NCI-H146 treated with DMSO at 0.1 percent for 48 hours (cell line): ENCODE measurements at regions not wholly inside any gene's neighbourhood (a gene's known extent, or its start where the extent isn't known, plus 50 kb on each side); places are given as distances from the start of the nearest gene placed in this dataset.
"Not testable (repeated sequence)": the region's sequence is repeated elsewhere in the genome, so short reads cannot be mapped to it uniquely, and the experiment has no call there.

ENCODE experiments used
- DNase-seq: peaks from one replicate; lab custom pipeline; 2025; ENCODE audit not compliant: unreplicated experiment; lab: John Stamatoyannopoulos, UW

DNA sequence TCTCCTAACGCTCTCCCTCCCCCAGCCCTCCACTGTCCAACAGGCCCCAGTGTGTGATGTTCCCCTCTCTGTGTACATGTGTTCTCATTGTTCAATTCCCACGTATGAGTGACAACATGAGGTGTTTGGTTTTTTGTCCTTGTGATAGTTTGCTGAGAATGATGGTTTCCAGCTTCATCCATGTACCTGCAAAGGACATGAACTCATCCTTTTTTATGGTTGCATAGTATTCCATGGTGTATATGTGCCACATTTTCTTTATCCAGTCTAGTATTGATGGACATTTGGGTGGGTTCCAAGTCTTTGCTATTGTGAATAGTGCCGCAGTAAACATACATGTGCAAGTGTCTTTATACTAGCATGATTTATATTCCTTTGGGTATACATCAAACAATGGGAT is 347.4 kb downstream of the MAGEE1 start:
- not testable (repeated sequence) for DNase-seq

DNA sequence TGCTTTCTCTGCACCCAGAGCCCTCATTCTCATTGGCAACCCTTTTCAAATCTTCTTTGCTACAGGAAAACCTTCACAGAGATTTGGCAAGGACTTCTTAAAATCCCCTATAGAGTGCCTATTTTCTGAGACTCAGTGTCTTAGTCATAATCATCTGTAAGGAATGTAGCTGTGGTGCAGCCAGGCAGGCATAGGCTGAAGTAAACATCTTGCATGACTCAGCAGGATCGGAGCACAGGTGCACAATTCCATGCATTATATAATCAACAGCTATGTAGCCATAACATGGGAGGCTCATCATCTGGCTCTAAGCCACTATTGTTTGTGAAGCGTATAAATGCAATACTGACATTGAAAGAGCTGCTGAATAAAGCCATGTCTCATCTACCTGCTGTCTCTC is 368.8 kb downstream of the MAGEE1 start:
- no peak for DNase-seq

DNA sequence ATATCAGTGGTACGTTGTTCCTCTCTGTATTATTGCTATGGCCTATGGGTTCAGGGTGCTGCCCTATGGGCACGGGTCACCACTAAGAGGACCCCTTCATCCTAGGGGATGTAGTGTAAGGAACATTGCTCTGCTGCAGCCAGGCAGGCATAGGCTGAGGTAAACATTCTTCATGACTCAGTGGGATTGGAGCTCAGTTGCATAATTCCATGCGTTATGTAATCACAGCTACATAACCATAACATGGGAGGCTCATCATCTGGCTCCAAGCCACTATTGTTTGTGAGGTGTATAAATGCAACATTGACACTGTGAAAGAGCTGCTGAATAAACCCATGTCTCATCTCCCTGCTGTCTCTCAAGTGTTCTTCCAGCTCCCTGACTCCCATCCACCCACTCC is 375.2 kb downstream of the MAGEE1 start:
- DNase-seq: no peak

DNA sequence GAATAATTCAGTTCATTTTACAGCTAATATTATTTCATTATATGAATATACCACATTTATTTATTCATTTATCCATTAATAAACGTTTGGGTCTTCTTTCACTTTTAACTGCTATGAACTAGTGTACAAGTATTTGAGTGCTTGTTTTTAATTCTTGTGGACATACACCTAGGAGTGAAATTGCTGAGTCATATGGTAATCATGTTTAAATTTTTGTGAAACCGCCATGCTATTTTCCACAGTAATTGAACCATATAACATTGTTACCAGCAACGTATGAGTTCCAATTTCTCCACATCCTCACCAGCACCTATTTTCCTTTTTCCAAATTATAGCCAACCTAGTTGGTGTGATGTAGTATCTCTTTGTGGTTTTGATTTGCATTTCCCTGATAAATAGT is 388.2 kb downstream of the MAGEE1 start:
- DNase-seq: no peak

DNA sequence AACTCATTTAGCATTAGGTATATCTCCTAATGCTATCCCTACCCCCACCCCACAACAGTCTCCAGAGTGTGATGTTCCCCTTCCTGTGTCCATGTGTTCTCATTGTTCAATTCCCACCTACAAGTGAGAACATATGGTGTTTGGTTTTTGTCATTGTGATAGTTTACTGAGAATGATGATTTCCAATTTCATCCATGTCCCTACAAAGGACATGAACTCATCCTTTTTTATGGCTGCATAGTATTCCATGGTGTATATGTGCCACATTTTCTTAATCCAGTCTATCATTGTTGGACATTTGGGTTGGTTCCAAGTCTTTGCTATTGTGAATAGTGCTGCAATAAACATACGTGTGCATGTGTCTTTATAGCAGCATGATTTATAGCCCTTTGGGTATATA is 389.8 kb downstream of the MAGEE1 start:
- DNase-seq: not testable (repeated sequence)

DNA sequence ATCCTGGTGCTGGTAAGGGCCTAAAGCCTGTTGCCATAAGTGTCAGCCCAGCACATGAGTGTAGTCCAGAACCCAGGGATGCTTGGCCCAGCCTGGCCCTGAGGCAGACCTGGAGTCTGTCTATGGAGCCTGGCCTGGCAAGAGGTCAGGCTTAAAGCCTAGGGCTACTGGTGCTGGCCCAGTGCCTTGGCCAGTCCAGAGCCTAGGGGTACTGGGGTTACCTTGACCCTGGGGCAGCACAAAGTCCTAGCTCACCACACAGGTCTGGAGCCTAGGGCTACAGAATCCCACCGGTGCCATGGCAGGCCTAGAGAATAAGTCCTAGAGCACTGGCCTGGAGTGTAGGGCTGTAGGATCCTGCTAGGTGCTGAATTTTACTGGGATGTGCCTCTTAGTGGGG is 393.8 kb downstream of the MAGEE1 start:
- DNase-seq: no peak

DNA sequence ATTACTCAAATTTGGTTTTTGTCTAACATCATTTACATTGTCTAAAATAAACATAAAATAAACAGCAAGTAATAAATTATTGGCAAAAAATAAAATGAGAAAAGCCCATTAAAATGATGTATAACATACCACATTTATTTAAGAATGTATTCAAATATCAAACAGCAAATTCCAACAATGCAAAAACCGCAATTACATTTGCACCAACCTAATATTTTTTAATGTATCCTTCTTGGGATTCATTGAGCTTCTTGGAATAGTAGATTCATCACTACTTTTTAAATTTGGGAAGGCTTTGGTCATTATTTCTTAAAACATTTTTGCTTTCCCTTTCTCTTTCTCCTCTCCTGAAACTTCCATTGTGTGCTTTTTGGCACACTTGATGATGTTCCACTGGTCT is 400.2 kb downstream of the MAGEE1 start:
- DNase-seq: no peak

DNA sequence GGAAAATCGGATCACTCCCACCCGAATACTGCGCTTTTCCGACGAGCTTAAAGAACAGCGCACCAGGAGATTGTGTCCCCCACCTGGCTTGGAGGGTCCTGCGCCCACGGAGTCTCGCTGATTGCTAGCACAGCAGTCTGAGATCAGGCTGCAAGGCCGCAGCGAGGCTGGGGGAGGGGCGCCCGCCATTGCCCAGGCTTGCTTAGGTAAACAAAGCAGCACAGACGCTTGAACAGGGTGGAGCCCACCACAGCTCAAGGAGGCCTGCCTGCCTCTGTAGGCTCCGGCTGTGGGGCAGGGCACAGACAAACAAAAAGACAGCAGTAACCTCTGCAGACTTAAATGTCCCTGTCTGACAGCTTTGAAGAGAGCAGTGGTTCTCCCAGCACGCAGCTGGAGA is 413.4 kb downstream of the MAGEE1 start:
- not testable (repeated sequence) for DNase-seq

DNA sequence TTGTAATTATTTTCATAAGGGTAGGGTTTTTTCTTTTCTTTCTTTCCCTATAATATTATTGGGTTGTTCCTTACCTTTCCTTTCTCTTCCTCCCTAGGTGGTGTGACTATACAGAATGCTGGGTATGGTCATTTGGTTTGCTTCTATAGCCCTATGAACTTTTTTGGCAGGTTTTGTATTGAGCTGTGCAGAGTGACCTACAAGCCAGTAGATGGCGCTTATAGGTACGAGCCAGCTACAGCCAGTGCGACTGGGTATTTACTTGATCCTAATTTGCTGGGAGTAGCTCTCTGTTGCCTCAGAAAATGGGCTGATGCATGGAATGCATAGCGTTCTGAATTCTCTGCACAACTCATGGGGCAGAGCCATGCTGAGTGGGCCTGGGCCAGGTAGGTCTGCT is 423.3 kb downstream of the MAGEE1 start:
- no peak for DNase-seq

DNA sequence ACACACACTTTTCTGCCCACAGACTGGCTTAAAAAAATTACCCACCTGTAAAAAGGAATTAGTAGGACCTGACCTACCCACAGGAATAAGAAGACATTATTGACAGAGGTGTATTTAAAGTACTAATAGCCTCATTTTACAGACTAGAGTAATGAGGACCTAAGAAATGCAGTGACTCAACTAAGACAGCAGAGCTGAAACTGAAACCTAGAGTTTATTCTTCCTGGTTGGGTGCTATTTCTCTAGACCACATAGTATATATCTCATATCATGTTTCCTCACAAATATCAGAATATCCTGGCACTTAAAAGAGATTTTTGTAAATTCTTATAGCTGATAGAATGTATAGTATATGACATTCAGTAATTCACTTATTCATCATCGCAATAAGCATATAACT is 435.0 kb downstream of the MAGEE1 start:
- no peak for DNase-seq

DNA sequence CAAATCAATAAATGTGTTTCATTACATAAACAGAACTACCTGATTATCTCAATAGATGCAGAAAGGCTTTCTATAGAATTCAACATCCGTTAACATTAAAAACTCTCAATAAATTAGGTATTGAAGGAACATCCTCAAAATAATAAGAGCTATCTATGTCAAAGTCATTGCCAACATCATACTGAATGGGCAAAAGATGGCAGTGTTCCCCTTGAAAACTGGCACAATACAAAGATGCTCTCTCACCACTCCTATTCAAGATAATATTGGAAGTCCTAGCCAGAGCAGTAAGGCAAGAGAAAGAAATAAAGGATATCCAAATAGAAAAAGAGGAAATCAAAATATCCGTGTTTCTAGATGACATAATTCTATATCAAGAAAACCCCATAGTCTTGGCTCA is 466.4 kb downstream of the MAGEE1 start:
- DNase-seq: no peak

DNA sequence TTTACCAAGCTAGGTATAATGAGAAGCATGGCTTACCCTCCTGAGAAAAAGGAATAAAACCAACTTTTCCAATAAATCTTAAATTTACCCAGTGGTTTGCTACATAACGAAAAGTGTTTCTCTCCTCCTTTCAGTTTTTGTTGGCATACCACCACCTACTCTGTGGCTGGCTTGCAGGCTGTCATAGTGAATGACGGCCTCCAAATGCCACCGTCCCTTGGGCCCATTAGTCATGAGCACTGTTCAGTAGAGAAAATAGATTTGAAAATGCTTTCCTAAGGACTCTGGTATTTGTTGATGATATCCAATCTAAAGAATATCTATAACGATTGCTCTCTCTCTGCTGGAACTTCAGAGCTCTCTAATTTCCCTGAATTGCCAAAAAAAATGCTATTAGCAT is 488.3 kb downstream of the MAGEE1 start:
- no peak for DNase-seq

DNA sequence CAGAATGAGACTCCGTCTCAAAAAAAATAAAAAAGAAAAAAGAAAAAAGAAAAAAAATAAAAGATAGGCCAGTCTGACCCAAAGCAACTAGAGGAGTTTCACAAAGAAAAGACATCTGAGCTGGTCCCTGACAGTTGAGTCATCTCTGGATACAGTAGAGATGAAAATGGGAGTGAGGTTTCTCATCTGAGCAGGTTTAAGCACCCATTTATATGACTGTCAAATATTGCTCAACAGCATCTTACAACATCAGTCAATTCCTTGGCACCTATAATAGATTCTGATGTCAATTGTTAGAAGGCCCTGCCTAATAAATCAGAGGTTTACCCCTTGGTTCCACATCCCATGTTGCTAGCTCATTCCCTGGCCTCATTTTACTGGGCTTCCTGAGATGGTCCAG is 490.5 kb downstream of the MAGEE1 start:
- no peak for DNase-seq

DNA sequence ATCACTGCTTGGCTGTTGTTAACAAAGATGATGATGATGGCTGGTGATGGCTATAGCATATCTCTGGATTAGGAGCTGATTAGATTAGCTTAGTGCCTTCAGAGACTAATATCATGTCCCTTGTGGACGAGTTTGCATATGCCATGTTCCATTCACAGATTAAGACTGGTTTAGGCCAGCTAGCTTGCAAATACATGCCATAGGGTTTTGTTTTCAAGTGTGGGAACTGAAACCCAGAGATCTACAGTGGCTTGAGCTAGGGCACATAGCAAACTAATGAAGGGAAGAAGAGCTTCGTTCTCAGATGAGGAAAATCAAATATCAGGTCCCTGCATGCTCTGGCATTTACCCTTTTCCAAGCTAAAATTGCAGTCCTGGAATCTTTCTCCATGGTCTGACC is 492.3 kb downstream of the MAGEE1 start:
- no peak for DNase-seq

DNA sequence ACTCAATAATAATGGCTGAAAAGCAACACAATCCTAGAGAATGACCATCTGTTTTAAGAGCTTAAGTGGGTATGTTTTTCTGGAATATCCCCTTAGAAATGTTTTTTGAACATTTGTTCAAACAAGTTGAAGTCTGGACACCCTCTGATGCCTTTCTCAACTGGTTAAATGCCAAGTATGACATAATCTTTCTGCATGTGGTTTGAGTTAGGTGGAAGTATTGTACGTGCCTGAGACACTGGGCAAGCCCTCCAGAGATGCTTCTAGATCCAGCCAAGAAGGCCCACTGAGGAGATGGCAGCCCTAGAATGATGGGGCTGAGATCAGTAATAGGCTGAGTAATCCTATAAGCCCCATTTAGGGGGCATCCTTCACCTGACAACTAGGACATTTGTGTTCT is 493.1 kb downstream of the MAGEE1 start:
- DNase-seq: no peak

DNA sequence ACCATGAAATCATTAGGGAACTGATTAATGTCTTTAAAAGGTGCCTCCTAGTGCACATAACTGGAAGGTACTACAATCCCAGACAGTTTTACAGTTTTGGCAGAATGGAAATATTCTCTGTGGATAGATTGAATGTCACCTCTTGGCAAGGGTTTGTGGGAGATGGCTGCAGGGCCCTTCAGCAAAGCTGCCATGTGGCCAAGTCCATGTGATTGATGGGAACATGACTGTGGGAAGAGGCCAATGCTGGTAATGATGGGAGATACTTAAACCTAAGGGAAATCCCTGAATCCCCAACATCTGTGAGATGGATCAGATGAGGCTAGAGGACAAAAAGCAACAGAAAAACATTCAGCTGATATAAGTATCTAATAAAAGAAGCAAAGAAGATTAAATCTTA is 493.7 kb downstream of the MAGEE1 start:
- DNase-seq: no peak

DNA sequence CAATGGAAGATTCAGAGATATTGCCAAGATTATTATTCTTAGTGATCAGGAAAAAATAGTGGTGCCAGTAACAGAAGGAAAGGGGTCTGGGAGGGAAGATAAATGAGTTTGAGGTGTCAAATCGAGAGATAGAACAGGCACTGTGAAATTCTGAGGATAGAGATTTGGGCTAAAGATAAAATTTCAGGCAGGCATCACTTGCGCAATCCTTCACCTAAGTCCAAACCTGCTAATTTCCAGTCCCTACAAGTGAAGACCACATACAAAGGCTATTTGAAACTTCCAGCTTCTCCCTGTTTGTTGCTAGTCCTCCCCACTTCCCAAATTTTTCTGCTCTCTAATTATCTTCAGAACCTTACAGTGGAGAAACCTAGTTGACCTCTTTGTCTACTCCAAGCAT is 494.6 kb downstream of the MAGEE1 start:
- no peak for DNase-seq

DNA sequence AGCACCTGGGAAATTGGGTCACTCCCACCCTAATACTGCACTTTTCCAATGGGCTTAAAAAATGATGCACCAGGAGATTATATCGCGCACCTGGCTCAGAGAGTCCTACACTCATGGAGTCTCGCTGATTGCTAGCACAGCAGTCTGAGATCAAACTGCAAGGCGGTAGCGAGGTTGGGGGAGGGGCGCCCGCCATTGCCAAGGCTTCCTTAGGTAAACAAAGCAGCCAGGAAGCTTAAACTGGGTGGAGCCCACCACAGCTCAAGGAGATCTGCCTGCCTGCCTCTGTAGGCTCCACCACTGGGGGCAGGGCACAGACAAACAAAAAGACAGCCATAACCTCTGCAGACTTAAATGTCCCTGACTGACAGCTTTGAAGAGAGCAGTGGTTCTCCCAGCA is 497.1 kb downstream of the MAGEE1 start:
- DNase-seq: not testable (repeated sequence)

DNA sequence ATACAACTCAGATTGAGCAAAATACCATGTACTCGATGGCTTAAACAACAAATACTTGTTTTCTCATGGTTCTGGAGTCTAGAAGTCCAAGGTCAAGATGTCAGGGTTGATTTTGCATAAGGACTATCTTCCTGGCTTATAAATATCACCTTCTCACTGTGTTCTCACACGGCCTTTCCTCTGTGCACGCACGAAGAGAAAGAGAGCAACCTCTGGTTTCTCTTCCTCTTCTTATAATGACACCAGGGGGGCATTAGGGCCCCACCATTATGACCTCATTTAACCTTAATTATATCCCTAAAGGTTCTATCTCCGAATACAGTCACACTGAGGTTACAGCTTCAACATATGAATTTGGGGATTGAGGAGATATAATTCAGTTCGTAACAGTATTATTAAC is 504.0 kb downstream of the MAGEE1 start:
- DNase-seq: no peak

DNA sequence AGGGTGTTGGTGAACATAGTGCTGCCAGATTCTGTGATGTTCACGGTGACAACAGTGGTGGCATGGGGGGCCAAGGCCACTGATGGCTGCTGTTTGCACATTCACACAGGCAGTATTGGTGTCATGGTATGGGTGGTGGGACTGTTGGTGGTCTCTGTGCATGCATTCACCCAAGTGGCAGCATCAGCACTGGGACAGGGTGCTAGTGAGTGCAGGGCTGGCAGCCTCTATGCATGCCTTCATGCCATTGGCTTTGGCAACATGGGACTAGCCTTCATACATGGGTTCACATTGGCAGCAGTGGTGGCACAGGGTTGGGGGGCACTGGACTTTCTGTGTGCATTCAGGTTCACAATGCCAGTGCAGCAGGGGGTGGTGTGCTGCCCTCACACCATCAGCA is 489.7 kb upstream of the FGF16 start:
- DNase-seq: no peak

DNA sequence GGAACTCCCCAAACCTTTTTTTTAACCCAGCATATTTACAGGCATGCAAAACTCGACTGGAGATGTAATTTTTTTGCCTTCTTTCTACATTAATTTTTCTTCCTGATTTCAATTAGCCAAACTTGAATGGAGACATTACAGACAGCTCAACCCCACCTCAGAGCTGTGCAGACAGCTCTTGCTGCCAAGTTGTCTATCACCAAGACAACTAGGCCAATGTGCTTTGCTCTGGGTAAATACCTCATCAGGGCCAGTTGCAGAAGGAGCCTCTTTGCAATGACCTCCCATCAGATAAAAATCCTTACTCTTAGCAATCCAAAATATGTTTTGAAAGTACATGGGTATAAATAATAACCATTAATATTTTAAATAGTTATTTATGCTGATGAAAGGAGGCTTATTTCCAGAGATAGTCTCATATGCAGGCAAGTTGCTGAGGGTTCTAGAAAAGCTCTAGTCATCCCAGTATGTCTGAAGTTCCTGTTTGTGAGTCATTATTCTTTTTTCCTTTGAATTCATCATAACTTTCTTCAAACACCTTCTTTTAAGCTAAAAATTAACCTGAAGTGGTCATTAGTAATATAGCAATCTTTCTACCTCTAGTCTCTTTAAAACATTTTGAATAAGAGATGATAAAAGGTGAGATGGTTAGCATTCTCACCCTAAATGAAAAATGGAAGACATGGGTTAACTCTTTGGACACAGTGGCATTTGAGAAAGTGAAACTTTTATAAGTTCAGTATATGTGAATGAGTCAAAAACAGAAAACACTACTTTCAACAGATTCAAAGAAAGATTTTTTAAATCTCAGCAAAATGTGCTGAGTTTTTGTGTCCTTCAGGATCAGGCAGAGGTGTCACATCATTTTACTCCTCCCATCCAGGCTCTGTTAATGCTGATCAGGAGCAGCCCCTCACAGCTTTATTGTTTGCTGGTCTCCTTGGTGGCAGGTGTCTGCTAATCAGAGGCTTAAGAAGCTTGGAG is 475.5 kb upstream of the FGF16 start:
- DNase-seq: no peak

DNA sequence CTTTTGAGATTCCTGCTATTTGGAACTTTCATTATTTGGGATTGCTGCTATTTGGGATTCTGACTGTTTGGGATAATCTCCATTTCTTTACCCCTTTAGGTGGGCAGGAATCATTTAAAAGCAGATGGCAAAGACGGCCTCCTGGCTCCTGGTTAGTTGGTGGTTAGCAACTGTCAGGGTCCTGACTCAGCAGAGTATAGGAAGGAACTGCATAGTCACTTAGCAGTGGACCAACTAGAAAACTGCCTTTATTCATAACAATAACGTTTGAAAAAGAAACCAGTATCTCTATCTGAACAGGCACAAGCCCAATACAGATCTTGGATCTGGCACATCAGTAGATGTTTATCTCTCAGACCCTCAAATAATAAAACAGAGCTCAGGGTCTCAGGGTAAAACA is 469.7 kb upstream of the FGF16 start:
- DNase-seq: no peak

DNA sequence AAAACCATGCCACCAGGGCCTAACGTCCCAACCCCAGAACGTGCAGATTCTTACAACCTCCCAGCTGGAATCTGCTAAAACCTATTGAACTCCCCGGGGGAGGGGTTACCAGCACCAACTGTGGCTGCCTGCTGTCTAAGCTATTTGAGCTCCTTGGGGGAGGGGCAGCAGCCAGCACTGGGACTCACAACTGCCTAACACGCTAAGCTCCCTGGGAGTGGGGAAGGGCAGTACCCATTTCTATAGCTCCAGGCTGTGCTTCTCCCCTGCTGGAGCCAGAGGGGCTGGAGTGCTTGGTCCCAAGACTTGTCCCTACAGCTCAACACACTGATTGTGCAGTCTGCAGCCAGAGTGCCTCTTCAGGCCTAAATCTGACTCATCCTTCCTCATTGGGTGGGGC is 459.8 kb upstream of the FGF16 start:
- DNase-seq: no peak
